H1 (cell line): ENCODE measurements at regions not wholly inside any gene's neighbourhood (a gene's known extent, or its start where the extent isn't known, plus 50 kb on each side); places are given as distances from the start of the nearest gene placed in this dataset.

Experiments used
- CTCF ChIA-PET: fragments of 300-600 bp; sonication (Branson Sonifier 250); formaldehyde crosslinking; loops from one replicate; lab custom pipeline; 2021; ENCODE audit not compliant: partially characterized antibody; lab: Charles Lee
- POLR2A ChIA-PET: fragments of 300-600 bp; sonication (Branson Sonifier 250); formaldehyde crosslinking; loops from one replicate; lab custom pipeline; 2021; ENCODE audit warnings: inconsistent platforms; ENCODE audit not compliant: partially characterized antibody; lab: Charles Lee
- DNase-seq, 2 experiments: peaks; one replicate each; pipeline versions ENCODE4 v3.0.0 to v3.0.0-alpha.2; 2010 to 2022; ENCODE audit warnings: low spot score in 2 of 2, low read depth in 1 of 2, mixed read lengths in 1 of 2
- FAIRE-seq: peaks from 2 replicates; lab custom pipeline; 2011; peaks lifted over from hg19 to GRCh38; lab: Jason Lieb, UNC
- H2AFZ ChIP-seq: 2 replicates; pipeline ENCODE4 v1.8.1; 2012; ENCODE audit warnings: low read length, inconsistent platforms
- H2AK5ac ChIP-seq: 2 replicates; pipeline ENCODE4 v1.6.1; 2013; ENCODE audit warnings: low read depth, low read length
- H2BK120ac ChIP-seq: replicated peaks from 2 replicates; pipeline ENCODE3; 2013; ENCODE audit warnings: low read depth, low read length, inconsistent platforms
- H2BK12ac ChIP-seq: 2 replicates; pipeline ENCODE4 v1.6.1; 2013; ENCODE audit warnings: low read depth, low read length
- H2BK15ac ChIP-seq: 2 replicates; pipeline ENCODE4 v1.6.1; 2013; ENCODE audit warnings: low read length
- H2BK20ac ChIP-seq: 2 replicates; pipeline ENCODE4 v1.6.1; 2013; ENCODE audit warnings: low read length
- H2BK5ac ChIP-seq: 2 replicates; pipeline ENCODE4 v1.6.1; 2013; ENCODE audit warnings: low read depth, low read length
- H3K14ac ChIP-seq: 2 replicates; pipeline ENCODE4 v1.6.1; 2013; ENCODE audit warnings: inconsistent platforms; ENCODE audit not compliant: insufficient read length
- H3K18ac ChIP-seq: 2 replicates; pipeline ENCODE4 v1.6.1; 2013; ENCODE audit warnings: low read length; ENCODE audit errors: extremely low read depth
- H3K23ac ChIP-seq: 2 replicates; pipeline ENCODE4 v1.6.1; 2013; ENCODE audit warnings: inconsistent platforms; ENCODE audit not compliant: insufficient read length
- H3K23me2 ChIP-seq: 2 replicates; pipeline ENCODE4 v1.6.1; 2013; ENCODE audit warnings: low read depth, low read length
- H3K27ac ChIP-seq: 2 replicates; pipeline ENCODE4 v1.6.1; 2011; ENCODE audit warnings: low read depth, low read length, inconsistent platforms
- H3K27me3 ChIP-seq, 4 experiments: replicated peaks in 1 of 4; 1 replicate in 1 of 4; 2 replicates in 3 of 4; pipeline versions ENCODE4 v1.6.1 to v1.8.1; 2011 to 2013; ENCODE audit warnings: low read length in 3 of 4, mild to moderate bottlenecking in 3 of 4, inconsistent platforms in 2 of 4, mixed read lengths in 2 of 4, moderate library complexity in 1 of 4; ENCODE audit not compliant: control insufficient read depth in 3 of 4, insufficient read depth in 3 of 4; ENCODE audit errors: extremely low read depth in 1 of 4
- H3K36me3 ChIP-seq, 4 experiments: 2 replicates each; pipeline versions ENCODE4 v1.6.1 to v1.8.1; 2011 to 2013; ENCODE audit warnings: mild to moderate bottlenecking in 4 of 4, low read length in 3 of 4, moderate library complexity in 2 of 4, control low read depth in 1 of 4, inconsistent platforms in 1 of 4; ENCODE audit not compliant: insufficient read depth in 4 of 4, control insufficient read depth in 2 of 4
- H3K4ac ChIP-seq: replicated peaks from 2 replicates; pipeline ENCODE3; 2013; ENCODE audit warnings: low read length, low read depth, mixed read lengths, inconsistent platforms; ENCODE audit not compliant: insufficient read length
- H3K4me1 ChIP-seq, 4 experiments: replicated peaks in 1 of 4; 1 replicate in 1 of 4; 2 replicates in 3 of 4; pipeline versions ENCODE4 v1.6.1 to v1.8.1; 2011 to 2013; ENCODE audit warnings: low read length in 3 of 4, inconsistent platforms in 2 of 4, mixed read lengths in 1 of 4; ENCODE audit not compliant: insufficient read depth in 4 of 4, control insufficient read depth in 3 of 4
- H3K4me2 ChIP-seq, 2 experiments: 2 replicates each; pipeline versions ENCODE4 v1.6.1 to v1.8.1; 2011 to 2013; ENCODE audit warnings: low read depth in 2 of 2, low read length in 2 of 2, control low read depth in 1 of 2, inconsistent platforms in 1 of 2, mild to moderate bottlenecking in 1 of 2; ENCODE audit not compliant: insufficient read depth in 1 of 2
- H3K4me3 ChIP-seq, 4 experiments: fragments of 200-600, 300-600 bp in 1 of 4; sonication (generic), shearing (Covaris generic), sonication (Bioruptor Twin) in 1 of 4; 2 replicates each; pipeline versions ENCODE4 v1.5.1 to v1.8.1; 2011 to 2016; ENCODE audit warnings: low read length in 4 of 4, low read depth in 3 of 4, control low read depth in 2 of 4, inconsistent platforms in 2 of 4, mild to moderate bottlenecking in 2 of 4, mixed read lengths in 1 of 4, moderate library complexity in 1 of 4; ENCODE audit not compliant: insufficient read depth in 2 of 4; ENCODE audit errors: extremely low read depth in 1 of 4
- H3K56ac ChIP-seq: replicated peaks from 2 replicates; pipeline ENCODE3; 2013; ENCODE audit warnings: low read depth, mild to moderate bottlenecking, mixed read lengths, low read length, inconsistent platforms; ENCODE audit not compliant: insufficient read length
- H3K79me1 ChIP-seq: 2 replicates; pipeline ENCODE4 v1.6.1; 2013; ENCODE audit warnings: low read depth, low read length, control low read depth
- H3K79me2 ChIP-seq, 2 experiments: 2 replicates each; pipeline versions ENCODE4 v1.6.1 to v1.8.1; 2012 to 2013; ENCODE audit warnings: low read length in 2 of 2, mild to moderate bottlenecking in 2 of 2, inconsistent platforms in 1 of 2; ENCODE audit not compliant: insufficient read depth in 2 of 2, control insufficient read depth in 1 of 2
- H3K9ac ChIP-seq, 4 experiments: replicated peaks in 1 of 4; 1 replicate in 1 of 4; 2 replicates in 3 of 4; pipeline versions ENCODE4 v1.6.1 to v1.8.1; 2011 to 2013; ENCODE audit warnings: low read depth in 3 of 4, low read length in 3 of 4, control low read depth in 2 of 4, mild to moderate bottlenecking in 2 of 4, moderate library complexity in 2 of 4, inconsistent platforms in 1 of 4; ENCODE audit errors: extremely low read depth in 1 of 4
- H3K9me3 ChIP-seq, 2 experiments: 2 replicates each; pipeline versions ENCODE4 v1.6.1 to v1.8.1; 2012 to 2013; ENCODE audit warnings: mild to moderate bottlenecking in 2 of 2, moderate library complexity in 2 of 2, control low read depth in 1 of 2, inconsistent platforms in 1 of 2, low read depth in 1 of 2, low read length in 1 of 2, mixed read lengths in 1 of 2; ENCODE audit not compliant: insufficient read depth in 2 of 2
- H4K20me1 ChIP-seq, 2 experiments: replicated peaks in 1 of 2; 2 replicates each; pipeline versions ENCODE3 to v1.8.1; 2011 to 2013; ENCODE audit warnings: inconsistent platforms in 2 of 2, low read length in 2 of 2, mild to moderate bottlenecking in 1 of 2; ENCODE audit not compliant: insufficient read depth in 2 of 2, control insufficient read depth in 1 of 2
- H4K5ac ChIP-seq: 2 replicates; pipeline ENCODE4 v1.6.1; 2013; ENCODE audit warnings: low read length, low read depth, mixed read lengths, inconsistent platforms; ENCODE audit not compliant: insufficient read length
- H4K8ac ChIP-seq: 2 replicates; pipeline ENCODE4 v1.8.0; 2013; ENCODE audit warnings: mild to moderate bottlenecking, moderate library complexity, low read length, inconsistent platforms; ENCODE audit not compliant: insufficient read depth; ENCODE audit errors: extremely low read depth
- H4K91ac ChIP-seq: replicated peaks from 2 replicates; pipeline ENCODE3; 2013; ENCODE audit warnings: low read length, mixed read lengths, inconsistent platforms; ENCODE audit not compliant: insufficient read length
- ASH2L ChIP-seq: fragments of 200-600, 300-600 bp; sonication (generic); IDR thresholded peaks from one replicate; pipeline ENCODE4 v1.7.1; 2017; ENCODE audit warnings: low read length
- KDM1A ChIP-seq: fragments of 200-600, 300-600 bp; sonication (generic); IDR thresholded peaks from 2 replicates; pipeline ENCODE4 v1.7.1; 2016; ENCODE audit warnings: mild to moderate bottlenecking, low read length, borderline replicate concordance
- POU5F1 ChIP-seq: IDR thresholded peaks from 2 replicates; pipeline ENCODE4 v1.6.1; 2011; ENCODE audit warnings: low read depth, mild to moderate bottlenecking, low read length, moderate library complexity
- RFX5 ChIP-seq: IDR thresholded peaks from 2 replicates; pipeline ENCODE4 v1.6.1; 2011; ENCODE audit warnings: low read depth, low read length, improper control_type of control experiment, borderline replicate concordance
- TEAD4 ChIP-seq: IDR thresholded peaks from 2 replicates; pipeline ENCODE4 v1.6.1; 2012; ENCODE audit warnings: low read depth, low read length, inconsistent platforms, mixed read lengths
- WGBS, 2 experiments: shearing (Covaris generic) in 1 of 2; methylation state at CpG; one replicate each; pipeline versions ENCODE4 v1.1.6 to v1.1.7; 2013 to 2015; ENCODE audit warnings: low lambda C conversion rate in 2 of 2, mixed read lengths in 2 of 2, inconsistent platforms in 1 of 2, low coverage in 1 of 2, missing lambda C conversion rate in 1 of 2; ENCODE audit not compliant: insufficient replicate concordance in 2 of 2, insufficient coverage in 1 of 2, insufficient read length in 1 of 2; ENCODE audit errors: extremely low coverage in 1 of 2, missing lambda C conversion rate in 1 of 2; 5-methylcytosine and 5-hydroxymethylcytosine counted together

- Histone ChIP-seq H2AFZ (no peak overlapping the region), H3K36me3 (no peaks in the 10 kb centered on the region), H3K18ac (no peak overlapping the region; the same call in 1 of the 2 replicates), H3K4me1 (peaks cover 0 to 8% (median 2%) of the 10 kb centered on the region in 4 experiments; a peak in 4 of 7 replicates), H2AK5ac (no peak overlapping the region), H3K56ac (no peak overlapping the region), H3K4me2 (no peak overlapping the region), H4K5ac (no peak overlapping the region), H3K79me2 (no peaks in the 10 kb centered on the region), H2BK120ac (no peak overlapping the region), H3K27me3 (no peaks in the 10 kb centered on the region), H4K20me1 (no peaks in the 10 kb centered on the region), H2BK12ac (no peak overlapping the region), H3K23ac (no peak overlapping the region), H3K23me2 (no peaks in the 10 kb centered on the region), H3K27ac (no peak overlapping the region), H3K79me1 (no peaks in the 10 kb centered on the region), H3K4me3 (no peak overlapping the region), H4K8ac (no peak overlapping the region), H3K9me3 (no peaks in the 10 kb centered on the region), H2BK5ac (no peak overlapping the region), H3K4ac (no peak overlapping the region), H4K91ac (no peak overlapping the region), H3K9ac (no peak overlapping the region), H2BK15ac (peak overlapping the region; percentile 12; the same call in 1 of the 2 replicates), H2BK20ac (no peak overlapping the region), H3K14ac (no peak overlapping the region)
- CTCF ChIA-PET = interaction anchor here (0.7 to 2.4 kb wide), 5 partner anchors 8 to 65 kb away, joined by 3 to 13 read pairs (median 5); no protein-coding TSS in a partner anchor
- POLR2A ChIA-PET = no interaction called here
- WGBS, 2 experiments = 80% methylated on average over 6 of the region's 6 CpGs; no CpG with 5 or more reads in 1 of the 2 experiments
- DNase-seq (no peak), FAIRE-seq (no peak)
- TF ChIP-seq POU5F1 = no peak
- no peak for TF ChIP-seq ASH2L
- TF ChIP-seq TEAD4 = no peak
- no peak for TF ChIP-seq KDM1A
- TF ChIP-seq RFX5 = no peak
Observed at GRCh38 chr2:23286031-23286757, 98.8 kb upstream of the KLHL29 start.
